OCI-LY7 (cell line): ENCODE measurements at regions not wholly inside any gene's neighbourhood (a gene's known extent, or its start where the extent isn't known, plus 50 kb on each side); places are given as distances from the start of the nearest gene placed in this dataset.

Experiments used
- BruUV-seq: library from RNA; stranded (reverse); fragments of 400-500 nt; replicated peaks from 2 replicates; lab custom pipeline; 2021; lab: Mats Ljungman, UMichigan
- CTCF ChIA-PET: fragments of 300-600 bp; sonication (Branson Sonifier 250); formaldehyde crosslinking; loops from one replicate; lab custom pipeline; 2022; ENCODE audit warnings: antibody characterized with exemption; ENCODE audit not compliant: unreplicated experiment; lab: Charles Lee
- POLR2A ChIA-PET: fragments of 300-600 bp; sonication (Branson Sonifier 250); formaldehyde crosslinking; loops from one replicate; lab custom pipeline; 2022; ENCODE audit warnings: antibody characterized with exemption; lab: Charles Lee
- DNase-seq: peaks from one replicate; pipeline ENCODE4 v3.0.0-alpha.2; 2015; ENCODE audit warnings: low spot score
- H2AFZ ChIP-seq: fragments of 200-600 bp; sonication (generic), shearing (Covaris generic); 2 replicates; pipeline ENCODE4 v1.6.1; 2014; ENCODE audit warnings: mild to moderate bottlenecking, antibody characterized with exemption, low read length, moderate library complexity
- H3K27ac ChIP-seq: fragments of 200-600 bp; sonication (generic); 2 replicates; pipeline ENCODE4 v1.5.1; 2014; ENCODE audit warnings: mixed run types, low read depth, mild to moderate bottlenecking, moderate library complexity, low read length, inconsistent platforms; ENCODE audit not compliant: poor library complexity, severe bottlenecking
- H3K36me3 ChIP-seq: fragments of 200-600 bp; sonication (generic); 2 replicates; pipeline ENCODE4 v1.6.1; 2014; ENCODE audit warnings: mild to moderate bottlenecking, antibody characterized with exemption, low read length, moderate library complexity, mixed read lengths; ENCODE audit not compliant: insufficient read depth
- H3K4me1 ChIP-seq: fragments of 200-600 bp; sonication (generic); 2 replicates; pipeline ENCODE4 v1.5.1; 2014; ENCODE audit warnings: mild to moderate bottlenecking, low read length; ENCODE audit not compliant: insufficient read depth, poor library complexity, severe bottlenecking
- H3K4me2 ChIP-seq: fragments of 200-600 bp; sonication (generic); 2 replicates; pipeline ENCODE4 v1.6.1; 2014; ENCODE audit warnings: mild to moderate bottlenecking, low read length
- H3K4me3 ChIP-seq: fragments of 200-600 bp; sonication (generic); 2 replicates; pipeline ENCODE4 v1.5.1; 2014; ENCODE audit warnings: mild to moderate bottlenecking, low read depth, low read length; ENCODE audit not compliant: poor library complexity, severe bottlenecking
- H3K79me2 ChIP-seq: fragments of 200-600 bp; sonication (generic); 2 replicates; pipeline ENCODE4 v1.6.1; 2016; ENCODE audit warnings: low read depth, mild to moderate bottlenecking, low read length, moderate library complexity, mixed read lengths; ENCODE audit not compliant: insufficient read depth
- H3K9me2 ChIP-seq: fragments of 200-600 bp; sonication (generic); 2 replicates; pipeline ENCODE4 v1.6.1; 2016; ENCODE audit warnings: mild to moderate bottlenecking, low read length, mixed read lengths; ENCODE audit not compliant: insufficient read depth
- H3K9me3 ChIP-seq: fragments of 200-600 bp; sonication (generic); 2 replicates; pipeline ENCODE4 v1.6.1; 2014; ENCODE audit warnings: mild to moderate bottlenecking, mixed run types, low read length, mixed read lengths
- H4K20me1 ChIP-seq: fragments of 200-600 bp; sonication (generic); 2 replicates; pipeline ENCODE4 v1.6.1; 2014; ENCODE audit warnings: mild to moderate bottlenecking, antibody characterized with exemption, low read length, moderate library complexity, mixed read lengths; ENCODE audit not compliant: insufficient read depth
- CTCF ChIP-seq: fragments of 200-600 bp; sonication (generic); conservative IDR thresholded peaks from 2 replicates; pipeline ENCODE4 v1.5.1; 2014; ENCODE audit warnings: mild to moderate bottlenecking, antibody characterized with exemption, low read length, moderate library complexity, mixed read lengths
- EZH2phosphoT487 ChIP-seq: fragments of 200-600 bp; sonication (generic); IDR thresholded peaks from 2 replicates; pipeline ENCODE4 v1.6.1; 2018; ENCODE audit warnings: low read depth, borderline replicate concordance, mild to moderate bottlenecking, mixed run types, antibody characterized with exemption, low read length, moderate library complexity, mixed read lengths
- intact Hi-C: fragments of 100-400 bp; cut with micrococcal nuclease; formaldehyde crosslinking; loops from one replicate; pipeline ENCODE4 v1.10.0; 2022; ENCODE audit not compliant: unreplicated experiment

- Histone ChIP-seq H3K9me3 (no peaks in the 10 kb centered on the region), H3K4me1 (no peaks in the 10 kb centered on the region), H3K4me2 (no peak overlapping the region), H3K79me2 (no peaks in the 10 kb centered on the region), H3K9me2 (no peaks in the 10 kb centered on the region), H3K36me3 (no peaks in the 10 kb centered on the region), H2AFZ (no peak overlapping the region), H3K27ac (no peak overlapping the region), H3K4me3 (no peak overlapping the region), H4K20me1 (no peaks in the 10 kb centered on the region)
- TF ChIP-seq EZH2phosphoT487 (no peak), CTCF (no peak)
- no TSS peak for BruUV-seq
- ChIA-PET CTCF (no interaction called here), POLR2A (no interaction called here)
- DNase-seq = no peak
- intact Hi-C loops = no loop called here
Measured at GRCh38 chr18:55166260-55166598, 207.0 kb upstream of the CCDC68 start.

GRCh38 chr18:55163550-55163949, 204.3 kb upstream of the CCDC68 start:
- Histone ChIP-seq H3K4me2 (no peak overlapping the region), H3K36me3 (no peaks in the 10 kb centered on the region), H3K4me3 (no peak overlapping the region), H3K9me3 (no peaks in the 10 kb centered on the region), H4K20me1 (no peaks in the 10 kb centered on the region), H3K4me1 (no peaks in the 10 kb centered on the region), H3K27ac (no peak overlapping the region), H3K79me2 (no peaks in the 10 kb centered on the region), H3K9me2 (no peaks in the 10 kb centered on the region), H2AFZ (no peak overlapping the region)
- DNase-seq = no peak
- POLR2A ChIA-PET = no interaction called here
- TF ChIP-seq CTCF = no peak
- no peak for TF ChIP-seq EZH2phosphoT487
- intact Hi-C loops = no loop called here
- no TSS peak for BruUV-seq
- CTCF ChIA-PET = no interaction called here

GRCh38 chr18:55161916-55162315, 202.7 kb upstream of the CCDC68 start:
- Histone ChIP-seq H3K4me2 (no peak overlapping the region), H3K27ac (no peak overlapping the region), H4K20me1 (no peaks in the 10 kb centered on the region), H2AFZ (no peak overlapping the region), H3K36me3 (no peaks in the 10 kb centered on the region), H3K4me1 (no peaks in the 10 kb centered on the region), H3K9me3 (no peaks in the 10 kb centered on the region), H3K9me2 (no peaks in the 10 kb centered on the region), H3K4me3 (no peak overlapping the region), H3K79me2 (no peaks in the 10 kb centered on the region)
- no peak for DNase-seq
- ChIA-PET POLR2A (no interaction called here), CTCF (no interaction called here)
- BruUV-seq = no TSS peak
- intact Hi-C loops = no loop called here
- TF ChIP-seq CTCF = no peak
- TF ChIP-seq EZH2phosphoT487 = no peak
